H9 (cell line): ENCODE measurements at regions not wholly inside any gene's neighbourhood (a gene's known extent, or its start where the extent isn't known, plus 50 kb on each side); places are given as distances from the start of the nearest gene placed in this dataset.
A peak's percentile ranks its signal among the peaks of the same experiment; 100 is the strongest.
"Not testable (repeated sequence)": the region's sequence is repeated elsewhere in the genome, so short reads cannot be mapped to it uniquely, and the experiment has no call there.

ENCODE experiments used
- DNase-seq: peaks from one replicate; pipeline ENCODE4 v3.0.0-alpha.2; 2017
- H2AFZ ChIP-seq: one replicate; pipeline ENCODE4 v1.6.1; 2013; ENCODE audit warnings: mild to moderate bottlenecking, low read length, control low read depth, moderate library complexity
- H2AK5ac ChIP-seq: 2 replicates; pipeline ENCODE4 v1.6.1; 2013; ENCODE audit warnings: low read length, control low read depth, mixed read lengths; ENCODE audit not compliant: insufficient read length
- H2BK120ac ChIP-seq: one replicate; pipeline ENCODE4 v1.6.1; 2013; ENCODE audit warnings: low read depth, mild to moderate bottlenecking, low read length, control low read depth, inconsistent platforms; ENCODE audit not compliant: poor library complexity, severe bottlenecking
- H2BK12ac ChIP-seq: 2 replicates; pipeline ENCODE4 v1.6.1; 2013; ENCODE audit warnings: low read length, control low read depth, mixed read lengths, low read depth; ENCODE audit not compliant: insufficient read length
- H2BK15ac ChIP-seq: 2 replicates; pipeline ENCODE4 v1.6.1; 2013; ENCODE audit warnings: low read depth, low read length, control low read depth
- H2BK20ac ChIP-seq: one replicate; pipeline ENCODE4 v1.6.1; 2013; ENCODE audit warnings: low read depth, mild to moderate bottlenecking, low read length, control low read depth, inconsistent platforms; ENCODE audit not compliant: poor library complexity, severe bottlenecking
- H2BK5ac ChIP-seq: 2 replicates; pipeline ENCODE4 v1.6.1; 2013; ENCODE audit warnings: low read length, control low read depth, mixed read lengths; ENCODE audit not compliant: insufficient read length
- H3K14ac ChIP-seq: 2 replicates; pipeline ENCODE4 v1.6.1; 2013; ENCODE audit warnings: low read length, control low read depth; ENCODE audit not compliant: insufficient read depth
- H3K18ac ChIP-seq: 2 replicates; pipeline ENCODE4 v1.6.1; 2013; ENCODE audit warnings: low read depth, mild to moderate bottlenecking, mixed read lengths, low read length, control low read depth; ENCODE audit not compliant: insufficient read length
- H3K23ac ChIP-seq: 2 replicates; pipeline ENCODE4 v1.6.1; 2013; ENCODE audit warnings: low read length, control low read depth, mixed read lengths, low read depth; ENCODE audit not compliant: insufficient read length
- H3K23me2 ChIP-seq: 2 replicates; pipeline ENCODE4 v1.6.1; 2013; ENCODE audit warnings: low read depth, mild to moderate bottlenecking, mixed read lengths, low read length, control low read depth; ENCODE audit not compliant: insufficient read length, poor library complexity, severe bottlenecking
- H3K27ac ChIP-seq: 2 replicates; pipeline ENCODE4 v1.5.1; 2013; ENCODE audit warnings: low read length, control low read depth, mixed read lengths, low read depth; ENCODE audit not compliant: insufficient read length
- H3K27me3 ChIP-seq: 2 replicates; pipeline ENCODE4 v1.6.1; 2013; ENCODE audit warnings: low read length, control low read depth, inconsistent platforms; ENCODE audit not compliant: insufficient read depth
- H3K4ac ChIP-seq: 2 replicates; pipeline ENCODE4 v1.6.1; 2013; ENCODE audit warnings: low read depth, mild to moderate bottlenecking, control low read depth, inconsistent platforms, low read length, moderate library complexity
- H3K4me1 ChIP-seq: 2 replicates; pipeline ENCODE4 v1.6.1; 2013; ENCODE audit warnings: low read length, control low read depth, inconsistent platforms; ENCODE audit not compliant: insufficient read depth
- H3K4me2 ChIP-seq: 2 replicates; pipeline ENCODE4 v1.6.1; 2013; ENCODE audit warnings: low read length, control low read depth, mixed read lengths; ENCODE audit not compliant: insufficient read length, insufficient read depth
- H3K56ac ChIP-seq: 2 replicates; pipeline ENCODE4 v1.6.1; 2013; ENCODE audit warnings: low read depth, mild to moderate bottlenecking, mixed read lengths, low read length, control low read depth; ENCODE audit not compliant: insufficient read length
- H3K79me1 ChIP-seq: 2 replicates; pipeline ENCODE4 v1.6.1; 2013; ENCODE audit warnings: low read depth, mild to moderate bottlenecking, moderate library complexity, low read length, control low read depth, inconsistent platforms; ENCODE audit not compliant: insufficient read depth, poor library complexity, severe bottlenecking
- H3K79me2 ChIP-seq: 2 replicates; pipeline ENCODE4 v1.6.1; 2013; ENCODE audit warnings: low read length, control low read depth, inconsistent platforms; ENCODE audit not compliant: insufficient read depth
- H3K9ac ChIP-seq: 2 replicates; pipeline ENCODE4 v1.6.1; 2013; ENCODE audit warnings: low read length, control low read depth, mixed read lengths; ENCODE audit not compliant: insufficient read length; ENCODE audit errors: extremely low read depth
- H3K9me3 ChIP-seq: one replicate; pipeline ENCODE4 v1.6.1; 2013; ENCODE audit warnings: low read depth, low read length, inconsistent platforms; ENCODE audit not compliant: control insufficient read depth
- H3T11ph ChIP-seq: one replicate; pipeline ENCODE4 v1.6.1; 2013; ENCODE audit warnings: mild to moderate bottlenecking, low read length, control low read depth, inconsistent platforms
- H4K20me1 ChIP-seq: one replicate; pipeline ENCODE4 v1.6.1; 2013; ENCODE audit not compliant: control insufficient read depth, insufficient read length, insufficient read depth
- H4K5ac ChIP-seq: 2 replicates; pipeline ENCODE4 v1.6.1; 2013; ENCODE audit warnings: low read depth, mild to moderate bottlenecking, mixed read lengths, low read length, control low read depth; ENCODE audit not compliant: insufficient read length
- H4K8ac ChIP-seq: replicated peaks from 2 replicates; pipeline ENCODE4 v1.6.1; 2013; ENCODE audit warnings: low read length, control low read depth, mixed read lengths, low read depth; ENCODE audit not compliant: insufficient read length
- H4K91ac ChIP-seq: 2 replicates; pipeline ENCODE4 v1.6.1; 2013; ENCODE audit warnings: low read depth, mild to moderate bottlenecking, moderate library complexity, mixed read lengths, low read length, control low read depth; ENCODE audit not compliant: insufficient read length
- H3K27ac Mint-ChIP-seq, 3 experiments: 2 replicates in 2 of 3; 3 replicates in 1 of 3; pipeline ENCODE4 v1.8.0; 2020 to 2021; ENCODE audit warnings: mixed read lengths in 3 of 3, mild to moderate bottlenecking in 1 of 3, moderate library complexity in 1 of 3
- H3K27me3 Mint-ChIP-seq: 2 replicates; pipeline ENCODE4 v1.8.0; 2021; ENCODE audit warnings: low read depth, mild to moderate bottlenecking, moderate library complexity, mixed read lengths
- H3K36me3 Mint-ChIP-seq, 3 experiments: 2 replicates in 2 of 3; 3 replicates in 1 of 3; pipeline ENCODE4 v1.8.0; 2020 to 2021; ENCODE audit warnings: low read depth in 3 of 3, mixed read lengths in 3 of 3; ENCODE audit not compliant: insufficient read depth in 1 of 3
- H3K4me1 Mint-ChIP-seq, 2 experiments: 2 replicates each; pipeline ENCODE4 v1.8.0; 2020; ENCODE audit warnings: mixed read lengths in 2 of 2
- H3K4me3 Mint-ChIP-seq, 2 experiments: 2 replicates in 1 of 2; 3 replicates in 1 of 2; pipeline ENCODE4 v1.8.0; 2020 to 2021; ENCODE audit warnings: mild to moderate bottlenecking in 2 of 2, mixed read lengths in 2 of 2, moderate library complexity in 1 of 2
- H3K9me3 Mint-ChIP-seq, 2 experiments: 2 replicates in 1 of 2; 3 replicates in 1 of 2; pipeline ENCODE4 v1.8.0; 2020; ENCODE audit warnings: mild to moderate bottlenecking in 2 of 2, mixed read lengths in 2 of 2, moderate library complexity in 1 of 2
- CTCF ChIP-seq: fragments of 200-600 bp; sonication (generic); conservative IDR thresholded peaks from 3 replicates; pipeline ENCODE4 v1.8.0; 2021; ENCODE audit warnings: antibody characterized with exemption, mild to moderate bottlenecking
- WGBS: extraction: QIAGEN DNeasy Blood & Tissue Kit; methylation state at CpG from one replicate; pipeline ENCODE4 v1.1.7; 2013; ENCODE audit warnings: missing lambda C conversion rate, low lambda C conversion rate, mixed read lengths; ENCODE audit not compliant: insufficient read length; ENCODE audit errors: extremely low coverage; 5-methylcytosine and 5-hydroxymethylcytosine counted together

- Histone ChIP-seq H4K91ac (no peak overlapping the region), H2BK15ac (no peak overlapping the region), H2BK120ac (no peak overlapping the region), H3K4ac (no peak overlapping the region), H3K27me3 (no peaks in the 10 kb centered on the region), H2BK5ac (no peak overlapping the region), H3K23ac (no peak overlapping the region), H2AFZ (no peak overlapping the region), H3K23me2 (no peaks in the 10 kb centered on the region), H2AK5ac (no peak overlapping the region), H3K14ac (no peak overlapping the region), H4K8ac (no peak overlapping the region), H3K4me1 (no peaks in the 10 kb centered on the region), H2BK12ac (no peak overlapping the region), H3K4me2 (no peak overlapping the region), H4K20me1 (no peaks in the 10 kb centered on the region), H3K18ac (no peak overlapping the region), H4K5ac (no peak overlapping the region), H3K9me3 (no peaks in the 10 kb centered on the region), H3K9ac (no peak overlapping the region), H2BK20ac (no peak overlapping the region), H3K79me1 (no peaks in the 10 kb centered on the region), H3K27ac (no peak overlapping the region), H3K56ac (no peak overlapping the region), H3K79me2 (no peaks in the 10 kb centered on the region), H3T11ph (no peak overlapping the region)
- peaks cover 1 to 2% of the 10 kb centered on the region in 2 experiments; a peak in 1 of 5 replicates for H3K9me3 Mint-ChIP-seq
- no CpG with 5 or more reads among the region's 3 CpGs for WGBS
- DNase-seq, result no peak
- H3K27ac Mint-ChIP-seq, result peak overlapping the region in 1 of 3 experiments; percentile 26; a peak in 1 of 7 replicates
- no peaks in the 10 kb centered on the region for H3K27me3 Mint-ChIP-seq
- H3K36me3 Mint-ChIP-seq, result no peaks in the 10 kb centered on the region; a peak in 1 of 7 replicates
- H3K4me1 Mint-ChIP-seq, result peaks cover 12 to 14% of the 10 kb centered on the region in 2 experiments
- TF ChIP-seq CTCF, result no peak
- no peak overlapping the region for H3K4me3 Mint-ChIP-seq
Observed at GRCh38 chr21:15978215-15978738, 248.5 kb downstream of the USP25 start.

- peak overlapping the region; percentile 73 to 76 (median 76); a peak in 4 of 7 replicates for H3K27ac Mint-ChIP-seq
- not testable (repeated sequence) for H3K14ac ChIP-seq, H4K91ac ChIP-seq, H2BK5ac ChIP-seq, H4K8ac ChIP-seq, H3K36me3 Mint-ChIP-seq, DNase-seq, H3K79me2 ChIP-seq, H3T11ph ChIP-seq, H3K9me3 Mint-ChIP-seq, H3K27me3 Mint-ChIP-seq, H2AK5ac ChIP-seq, H3K9me3 ChIP-seq, H3K18ac ChIP-seq, H3K4ac ChIP-seq, H3K4me3 Mint-ChIP-seq, H3K79me1 ChIP-seq, H3K23ac ChIP-seq, H2BK120ac ChIP-seq, H3K56ac ChIP-seq, H3K9ac ChIP-seq, H3K23me2 ChIP-seq, H4K20me1 ChIP-seq, H3K27ac ChIP-seq, H3K27me3 ChIP-seq, H2BK20ac ChIP-seq, H4K5ac ChIP-seq, H2AFZ ChIP-seq, H2BK15ac ChIP-seq, H3K4me1 ChIP-seq, H2BK12ac ChIP-seq, H3K4me2 ChIP-seq
- no CpG with 5 or more reads among the region's 6 CpGs for WGBS
- H3K4me1 Mint-ChIP-seq, result peaks cover 12 to 14% of the 10 kb centered on the region in 2 experiments
Observed at GRCh38 chr21:15979493-15979892, 249.7 kb downstream of the USP25 start.
